NOMO-1 treated with dmso at 0.1 percent for 144 hours (cell line): ENCODE measurements at regions not wholly inside any gene's neighbourhood (a gene's known extent, or its start where the extent isn't known, plus 50 kb on each side); places are given as distances from the start of the nearest gene placed in this dataset.

Experiments used
- DNase-seq: peaks from one replicate; lab custom pipeline; 2025; ENCODE audit not compliant: unreplicated experiment; lab: John Stamatoyannopoulos, UW

- DNase-seq: no peak
Observed at GRCh38 chr3:84008623-84009022, 950.2 kb upstream of the CADM2 start.

- no peak for DNase-seq
Observed at GRCh38 chr3:84023842-84024241, 934.9 kb upstream of the CADM2 start.

- DNase-seq: no peak
Observed at GRCh38 chr3:84039099-84039498, 919.7 kb upstream of the CADM2 start.

- no peak for DNase-seq
Observed at GRCh38 chr3:84042399-84043106, 916.2 kb upstream of the CADM2 start.

GRCh38 chr3:84066915-84067314 is 891.9 kb upstream of the CADM2 start:
- no peak for DNase-seq

GRCh38 chr3:84073664-84074063 is 885.1 kb upstream of the CADM2 start:
- DNase-seq: no peak

GRCh38 chr3:84074767-84075166 is 884.0 kb upstream of the CADM2 start:
- DNase-seq: no peak

GRCh38 chr3:84077479-84077878 is 881.3 kb upstream of the CADM2 start:
- DNase-seq: no peak

GRCh38 chr3:84082726-84083125 is 876.1 kb upstream of the CADM2 start:
- DNase-seq: no peak

- DNase-seq: no peak
Observed at GRCh38 chr3:84092907-84093306, 865.9 kb upstream of the CADM2 start.

GRCh38 chr3:84096188-84096587 is 862.6 kb upstream of the CADM2 start:
- no peak for DNase-seq

GRCh38 chr3:84100861-84101260 is 857.9 kb upstream of the CADM2 start:
- DNase-seq: no peak

GRCh38 chr3:84108442-84108971 is 850.3 kb upstream of the CADM2 start:
- no peak for DNase-seq

- no peak for DNase-seq
Observed at GRCh38 chr3:84109911-84110310, 848.9 kb upstream of the CADM2 start.

- no peak for DNase-seq
Observed at GRCh38 chr3:84110787-84111186, 848.0 kb upstream of the CADM2 start.

- no peak for DNase-seq
Observed at GRCh38 chr3:84125201-84125721, 833.5 kb upstream of the CADM2 start.

GRCh38 chr3:84125760-84126159 is 833.0 kb upstream of the CADM2 start:
- DNase-seq: no peak

- DNase-seq: no peak
Observed at GRCh38 chr3:84126160-84126559, 832.6 kb upstream of the CADM2 start.

- DNase-seq: no peak
Observed at GRCh38 chr3:84128024-84128423, 830.8 kb upstream of the CADM2 start.

- DNase-seq: no peak
Observed at GRCh38 chr3:84136425-84136824, 822.4 kb upstream of the CADM2 start.

GRCh38 chr3:84140631-84141030 is 818.2 kb upstream of the CADM2 start:
- DNase-seq: no peak

GRCh38 chr3:84141571-84141970 is 817.2 kb upstream of the CADM2 start:
- DNase-seq: no peak

GRCh38 chr3:84165328-84165727 is 793.5 kb upstream of the CADM2 start:
- no peak for DNase-seq
